Thoracic aorta (tissue), 2 donors: ENCODE measurements at regions not wholly inside any gene's neighbourhood (a gene's known extent, or its start where the extent isn't known, plus 50 kb on each side); places are given as distances from the start of the nearest gene placed in this dataset.

ENCODE experiments used
- ATAC-seq: fragments of 150-250 bp; one replicate; pipeline ENCODE4 v1.8.0; 2017; ENCODE audit warnings: low read depth; ENCODE audit not compliant: insufficient number of reproducible peaks, low FRiP score
- DNase-seq: peaks from one replicate; pipeline ENCODE4 v3.0.0-alpha.2; 2020; ENCODE audit warnings: low spot score
- H3K27ac ChIP-seq, 2 donors: fragments of 200-600 bp; sonication (generic); 1 replicate in 1 of 2; 2 replicates in 1 of 2; pipeline ENCODE4 v1.5.1; 2016; ENCODE audit warnings: mild to moderate bottlenecking in 2 of 2, moderate library complexity in 2 of 2
- H3K27me3 ChIP-seq: fragments of 200-600 bp; sonication (generic); replicated peaks from 2 replicates; pipeline ENCODE4 v1.6.0; 2016; ENCODE audit warnings: mild to moderate bottlenecking; ENCODE audit not compliant: insufficient read depth
- H3K36me3 ChIP-seq: fragments of 200-600 bp; sonication (generic); one replicate; pipeline ENCODE4 v1.5.1; 2016
- H3K4me1 ChIP-seq, 2 donors: fragments of 200-600 bp; sonication (generic); 1 replicate in 1 of 2; 2 replicates in 1 of 2; pipeline versions ENCODE4 v1.5.1 to v1.6.0; 2016; ENCODE audit warnings: low read depth in 2 of 2, mild to moderate bottlenecking in 1 of 2; ENCODE audit not compliant: control insufficient read depth in 1 of 2
- H3K4me3 ChIP-seq: fragments of 200-600 bp; sonication (generic); 2 replicates; pipeline ENCODE4 v1.5.1; 2016; ENCODE audit warnings: mild to moderate bottlenecking
- H3K9me3 ChIP-seq: fragments of 200-600 bp; sonication (generic); 2 replicates; pipeline ENCODE4 v1.5.1; 2016
- TF ChIP-seq, protein P1 (sequence below): fragments of 200-600 bp; sonication (generic); IDR thresholded peaks from one replicate; pipeline ENCODE4 v1.5.1; 2019; ENCODE audit warnings: antibody characterized with exemption

DNA sequence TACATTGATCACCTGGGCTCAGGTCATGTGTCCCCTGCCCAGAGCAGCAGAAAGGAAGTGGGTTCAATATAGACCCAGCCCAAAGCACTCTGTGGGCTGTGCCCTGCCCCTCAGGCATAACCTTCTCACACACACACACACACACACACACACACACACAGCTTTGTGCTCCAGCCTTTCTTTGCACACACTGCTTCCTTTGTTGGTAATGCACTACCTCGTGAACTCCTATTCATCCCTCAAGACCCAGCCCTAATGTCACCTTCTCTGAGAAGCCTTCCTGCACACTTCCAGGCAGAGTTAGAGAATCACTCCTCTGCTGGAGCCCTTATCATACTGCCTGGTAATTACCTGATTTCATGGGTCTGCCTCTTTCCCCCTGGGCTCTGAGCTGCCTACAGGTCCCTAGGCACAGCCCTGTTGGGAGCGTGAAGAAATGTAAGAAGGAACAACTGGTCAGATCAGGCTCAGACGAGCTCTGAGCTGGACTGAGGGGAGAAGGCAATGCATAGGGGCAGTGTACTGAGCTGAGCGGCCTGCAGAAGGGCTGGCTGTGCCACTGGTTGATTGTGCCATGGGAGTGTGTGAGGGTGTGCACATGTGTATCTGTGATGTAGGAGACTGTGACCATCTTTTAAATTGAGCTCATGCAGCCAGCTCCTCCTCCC is 210.3 kb downstream of the GLI2 start:
- Histone ChIP-seq H3K27me3 (no peaks in the 10 kb centered on the region), H3K36me3 (no peaks in the 10 kb centered on the region), H3K27ac (no peak overlapping the region), H3K4me1 (peaks cover 0 to 23% of the 10 kb centered on the region in 2 donors), H3K9me3 (no peaks in the 10 kb centered on the region), H3K4me3 (no peak overlapping the region)
- TF ChIP-seq, protein P1, sequence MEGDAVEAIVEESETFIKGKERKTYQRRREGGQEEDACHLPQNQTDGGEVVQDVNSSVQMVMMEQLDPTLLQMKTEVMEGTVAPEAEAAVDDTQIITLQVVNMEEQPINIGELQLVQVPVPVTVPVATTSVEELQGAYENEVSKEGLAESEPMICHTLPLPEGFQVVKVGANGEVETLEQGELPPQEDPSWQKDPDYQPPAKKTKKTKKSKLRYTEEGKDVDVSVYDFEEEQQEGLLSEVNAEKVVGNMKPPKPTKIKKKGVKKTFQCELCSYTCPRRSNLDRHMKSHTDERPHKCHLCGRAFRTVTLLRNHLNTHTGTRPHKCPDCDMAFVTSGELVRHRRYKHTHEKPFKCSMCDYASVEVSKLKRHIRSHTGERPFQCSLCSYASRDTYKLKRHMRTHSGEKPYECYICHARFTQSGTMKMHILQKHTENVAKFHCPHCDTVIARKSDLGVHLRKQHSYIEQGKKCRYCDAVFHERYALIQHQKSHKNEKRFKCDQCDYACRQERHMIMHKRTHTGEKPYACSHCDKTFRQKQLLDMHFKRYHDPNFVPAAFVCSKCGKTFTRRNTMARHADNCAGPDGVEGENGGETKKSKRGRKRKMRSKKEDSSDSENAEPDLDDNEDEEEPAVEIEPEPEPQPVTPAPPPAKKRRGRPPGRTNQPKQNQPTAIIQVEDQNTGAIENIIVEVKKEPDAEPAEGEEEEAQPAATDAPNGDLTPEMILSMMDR, result no peak
- ATAC-seq (no peak), DNase-seq (no peak)

DNA sequence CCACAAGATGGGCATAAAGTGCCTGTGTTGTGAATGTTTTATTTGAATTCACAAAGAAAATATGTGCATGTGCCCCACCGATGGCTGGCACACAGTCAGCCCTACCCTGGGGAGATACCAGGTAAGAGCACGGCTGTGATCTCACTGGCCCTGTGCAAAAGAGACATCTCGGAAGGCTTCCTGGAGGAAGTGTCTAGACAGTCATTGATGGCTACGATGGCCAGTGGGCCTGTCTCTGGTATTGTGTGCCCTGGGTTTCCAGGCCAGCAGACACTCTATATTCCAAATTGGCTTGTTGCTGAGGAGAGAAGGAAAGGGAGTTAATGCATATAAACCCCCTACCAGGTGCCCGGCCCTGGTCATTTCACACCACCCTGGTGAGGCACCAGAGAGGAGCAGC is 211.7 kb downstream of the GLI2 start:
- Histone ChIP-seq H3K4me1 (peaks cover 0 to 9% of the 10 kb centered on the region in 2 donors), H3K36me3 (no peaks in the 10 kb centered on the region), H3K4me3 (no peak overlapping the region), H3K27ac (no peak overlapping the region), H3K27me3 (no peaks in the 10 kb centered on the region), H3K9me3 (no peaks in the 10 kb centered on the region)
- TF ChIP-seq, protein P1, result no peak
- no peak for ATAC-seq
- DNase-seq, result no peak

DNA sequence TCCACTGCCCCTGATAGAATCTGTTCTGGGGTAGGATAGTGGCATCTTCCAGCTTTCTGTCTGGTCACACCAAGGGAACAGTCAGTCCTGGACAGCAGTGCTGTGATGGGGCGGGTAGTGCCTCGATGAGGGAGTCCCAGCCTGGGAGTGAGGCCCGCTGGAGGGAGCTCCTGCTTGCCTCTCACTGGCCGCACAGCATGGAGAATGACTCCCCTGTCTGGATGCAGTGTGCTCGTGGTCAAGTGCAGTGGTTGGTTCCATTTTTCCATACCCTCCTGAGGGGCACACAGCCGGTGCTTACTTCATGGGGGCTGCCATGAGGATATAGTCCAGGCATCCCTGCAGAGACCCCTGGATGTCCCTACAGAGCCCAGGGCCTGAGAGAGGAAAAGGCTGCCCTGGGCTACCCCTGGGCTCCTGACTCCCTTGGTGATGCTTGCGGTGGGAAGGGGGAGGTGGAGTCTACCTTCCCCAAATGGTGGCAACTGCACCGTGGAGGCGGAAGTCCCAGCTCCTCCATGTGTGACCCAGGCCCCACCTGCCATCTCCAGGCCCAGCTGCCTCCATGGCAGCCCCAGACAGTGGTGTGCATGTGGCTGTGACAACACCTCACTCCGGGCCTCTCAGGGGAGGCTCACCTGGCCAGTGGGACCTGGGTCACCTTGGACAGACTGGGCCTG is 212.5 kb downstream of the GLI2 start:
- no peak overlapping the region for H3K27ac ChIP-seq
- TF ChIP-seq, protein P1, result no peak
- no peaks in the 10 kb centered on the region for H3K36me3 ChIP-seq
- no peak for ATAC-seq
- H3K4me3 ChIP-seq, result no peak overlapping the region
- H3K9me3 ChIP-seq, result no peaks in the 10 kb centered on the region
- peaks cover 0 to 9% of the 10 kb centered on the region in 2 donors for H3K4me1 ChIP-seq
- H3K27me3 ChIP-seq, result no peaks in the 10 kb centered on the region
- DNase-seq, result no peak

DNA sequence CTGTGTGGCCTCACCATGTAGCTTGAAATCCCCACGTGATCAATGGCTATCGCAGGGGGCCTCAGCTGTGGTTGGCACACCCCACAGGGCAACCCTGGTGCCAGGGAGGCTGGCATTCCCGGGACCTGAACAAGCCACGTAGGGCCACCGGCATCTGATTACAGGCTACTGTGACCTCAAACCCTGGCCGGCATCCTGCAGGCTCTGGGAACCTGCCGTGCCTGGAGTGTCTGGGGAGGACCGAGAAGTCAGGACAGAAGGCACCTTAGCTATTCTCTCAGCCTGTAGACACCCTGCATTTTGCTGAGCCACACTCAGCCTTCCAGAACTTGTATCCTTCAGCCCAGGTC is 213.0 kb downstream of the GLI2 start:
- Histone ChIP-seq H3K4me1 (peaks cover 0 to 9% of the 10 kb centered on the region in 2 donors), H3K27me3 (no peaks in the 10 kb centered on the region), H3K36me3 (no peaks in the 10 kb centered on the region), H3K4me3 (no peak overlapping the region), H3K27ac (no peak overlapping the region), H3K9me3 (no peaks in the 10 kb centered on the region)
- TF ChIP-seq, protein P1, result no peak
- DNase-seq (no peak), ATAC-seq (no peak)

DNA sequence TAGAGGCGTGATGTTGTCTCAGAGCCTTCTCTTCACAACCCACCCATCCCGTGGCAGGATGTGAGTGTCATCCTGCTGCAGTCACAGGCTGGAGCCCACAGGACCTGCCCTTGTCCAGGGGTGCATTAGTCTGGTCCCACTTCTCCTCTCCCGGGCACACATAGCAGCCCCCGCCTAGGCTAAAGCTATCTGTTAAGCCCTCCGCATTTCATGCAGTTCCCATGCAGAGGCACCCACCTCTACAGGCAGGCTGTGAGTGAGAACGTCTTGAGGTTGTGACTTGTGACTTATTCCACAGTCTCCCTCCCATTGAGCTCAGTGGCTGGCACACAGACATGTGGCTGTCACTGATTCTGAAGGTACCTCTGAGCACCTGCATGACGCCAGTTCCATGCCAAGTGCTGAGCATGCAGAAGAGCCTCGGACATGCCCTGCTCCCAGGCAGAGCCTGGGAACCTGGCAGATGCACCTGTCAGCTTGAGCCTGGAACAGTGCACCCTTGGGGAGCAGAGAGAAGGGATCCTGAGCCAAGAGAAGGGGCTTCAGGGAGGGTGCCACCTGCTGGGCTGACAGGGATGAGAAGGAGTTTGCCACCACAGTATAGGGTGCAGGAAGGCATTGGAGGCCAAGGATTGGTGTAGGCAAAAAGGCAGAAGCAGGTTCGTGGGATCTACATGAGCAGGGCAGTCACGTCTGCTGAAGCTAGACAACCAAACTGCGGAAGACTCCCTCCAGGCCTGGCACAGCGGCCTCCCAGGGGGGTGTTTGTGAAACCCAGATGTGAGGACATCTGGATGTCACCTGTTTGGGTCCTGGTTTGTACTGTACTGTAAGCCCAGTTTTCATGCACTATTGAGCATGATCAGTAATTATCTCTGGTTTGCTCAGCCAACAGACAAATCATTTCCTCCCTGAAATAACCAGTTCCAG is 213.6 kb downstream of the GLI2 start:
- H3K9me3 ChIP-seq, result no peaks in the 10 kb centered on the region
- no peak overlapping the region for H3K27ac ChIP-seq
- H3K4me3 ChIP-seq, result no peak overlapping the region
- peaks cover 0 to 9% of the 10 kb centered on the region in 2 donors for H3K4me1 ChIP-seq
- DNase-seq (no peak), ATAC-seq (no peak)
- H3K27me3 ChIP-seq, result no peaks in the 10 kb centered on the region
- no peaks in the 10 kb centered on the region for H3K36me3 ChIP-seq
- TF ChIP-seq, protein P1, result no peak
